ENCODE measurements at regions not wholly inside any gene's neighbourhood (a gene's known extent, or its start where the extent isn't known, plus 50 kb on each side); places are given as distances from the start of the nearest gene placed in this dataset.
"Not testable (repeated sequence)": the region's sequence is repeated elsewhere in the genome, so short reads cannot be mapped to it uniquely, and the experiment has no call there.

DNA sequence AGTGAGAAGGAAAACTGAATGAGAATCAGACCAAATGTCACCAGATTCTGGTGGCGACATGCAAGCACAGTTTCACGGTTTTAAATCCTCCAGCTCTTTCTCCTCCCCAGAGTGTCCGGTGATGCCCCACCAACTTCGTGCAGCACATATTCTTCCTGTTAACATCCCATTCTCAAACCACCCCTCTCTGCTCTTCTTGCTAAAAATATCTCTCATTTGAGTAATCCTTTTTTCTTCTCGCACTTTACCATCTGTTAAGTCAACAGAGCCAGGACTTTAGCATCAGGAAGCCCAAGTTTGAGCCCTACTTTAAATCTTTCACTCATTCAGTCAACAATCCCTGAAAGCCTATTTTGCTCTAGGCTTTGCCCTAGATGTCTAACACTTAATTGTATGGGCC is 68.2 kb upstream of the VGLL4 start:
- TF ChIP-seq, protein P1, sequence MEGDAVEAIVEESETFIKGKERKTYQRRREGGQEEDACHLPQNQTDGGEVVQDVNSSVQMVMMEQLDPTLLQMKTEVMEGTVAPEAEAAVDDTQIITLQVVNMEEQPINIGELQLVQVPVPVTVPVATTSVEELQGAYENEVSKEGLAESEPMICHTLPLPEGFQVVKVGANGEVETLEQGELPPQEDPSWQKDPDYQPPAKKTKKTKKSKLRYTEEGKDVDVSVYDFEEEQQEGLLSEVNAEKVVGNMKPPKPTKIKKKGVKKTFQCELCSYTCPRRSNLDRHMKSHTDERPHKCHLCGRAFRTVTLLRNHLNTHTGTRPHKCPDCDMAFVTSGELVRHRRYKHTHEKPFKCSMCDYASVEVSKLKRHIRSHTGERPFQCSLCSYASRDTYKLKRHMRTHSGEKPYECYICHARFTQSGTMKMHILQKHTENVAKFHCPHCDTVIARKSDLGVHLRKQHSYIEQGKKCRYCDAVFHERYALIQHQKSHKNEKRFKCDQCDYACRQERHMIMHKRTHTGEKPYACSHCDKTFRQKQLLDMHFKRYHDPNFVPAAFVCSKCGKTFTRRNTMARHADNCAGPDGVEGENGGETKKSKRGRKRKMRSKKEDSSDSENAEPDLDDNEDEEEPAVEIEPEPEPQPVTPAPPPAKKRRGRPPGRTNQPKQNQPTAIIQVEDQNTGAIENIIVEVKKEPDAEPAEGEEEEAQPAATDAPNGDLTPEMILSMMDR (IDR thresholded peaks at IDR 0.05; ENCODE audit: extremely low read depth, missing control alignments), result no peak
- no peak for DNase-seq (ENCODE audit: low spot score)

DNA sequence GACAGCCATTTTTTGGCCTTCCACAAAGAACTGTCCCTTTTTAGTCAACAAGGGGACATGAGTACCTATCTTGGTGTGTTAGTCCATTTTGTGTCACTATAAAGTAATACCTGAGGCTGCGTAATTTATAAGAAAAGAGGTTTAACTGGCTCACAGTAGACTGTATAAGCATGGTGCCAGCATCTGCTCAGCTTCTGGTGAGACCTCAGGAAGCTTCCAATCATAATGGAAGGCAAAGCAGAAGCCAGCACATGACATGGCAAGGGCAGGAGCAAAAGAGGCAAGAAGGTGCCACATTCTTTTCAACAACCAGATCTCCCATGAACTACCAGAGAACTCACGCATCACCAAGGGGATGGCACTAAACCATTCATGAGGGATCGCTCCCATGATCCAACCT is 66.1 kb upstream of the VGLL4 start:
- TF ChIP-seq, protein P1 (IDR thresholded peaks at IDR 0.05; ENCODE audit: extremely low read depth, missing control alignments), result no peak
- no peak for DNase-seq (ENCODE audit: low spot score)

DNA sequence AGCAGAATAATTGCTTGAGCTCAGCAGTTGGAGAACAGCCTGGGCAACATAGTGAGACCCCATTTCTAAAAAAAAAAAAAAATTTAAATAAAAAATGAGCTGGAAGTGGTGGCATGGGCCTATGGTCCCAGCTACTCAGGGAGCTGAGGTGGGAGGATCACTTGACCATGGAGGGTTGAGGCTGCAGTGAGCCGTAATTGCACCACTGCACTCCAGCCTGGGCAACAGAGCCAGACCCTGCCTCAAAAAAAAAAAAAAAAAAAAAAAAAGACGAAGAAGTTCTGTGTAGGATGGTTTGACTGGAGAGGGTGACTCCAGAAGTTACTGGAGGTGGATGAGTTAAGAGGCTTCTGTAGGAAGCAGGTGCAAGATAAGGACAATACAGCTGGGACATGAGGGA is 63.4 kb upstream of the VGLL4 start:
- DNase-seq (ENCODE audit: low spot score), result not testable (repeated sequence)

DNA sequence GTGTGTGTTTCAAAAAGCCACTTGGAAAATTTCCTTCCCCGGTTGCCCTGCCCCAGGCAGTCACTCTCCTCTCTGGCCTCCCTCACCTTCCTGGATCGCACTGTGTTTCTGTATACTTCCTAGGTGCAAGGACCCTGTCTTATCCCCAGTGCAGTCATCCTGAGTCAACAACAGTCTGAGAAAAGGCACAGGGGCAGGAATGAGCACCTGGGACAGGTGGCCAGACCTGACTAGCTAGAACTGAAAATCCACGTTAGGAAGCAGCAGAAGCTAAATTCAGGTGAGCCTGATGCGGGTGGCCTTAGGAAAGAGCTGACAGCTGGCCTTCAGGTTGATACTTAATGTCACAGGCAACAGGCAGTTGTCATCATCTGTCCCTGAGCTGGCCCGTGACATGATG is 62.9 kb upstream of the VGLL4 start:
- TF ChIP-seq, protein P1 (IDR thresholded peaks at IDR 0.05; ENCODE audit: extremely low read depth, missing control alignments), result no peak
- DNase-seq (ENCODE audit: low spot score), result no peak

DNA sequence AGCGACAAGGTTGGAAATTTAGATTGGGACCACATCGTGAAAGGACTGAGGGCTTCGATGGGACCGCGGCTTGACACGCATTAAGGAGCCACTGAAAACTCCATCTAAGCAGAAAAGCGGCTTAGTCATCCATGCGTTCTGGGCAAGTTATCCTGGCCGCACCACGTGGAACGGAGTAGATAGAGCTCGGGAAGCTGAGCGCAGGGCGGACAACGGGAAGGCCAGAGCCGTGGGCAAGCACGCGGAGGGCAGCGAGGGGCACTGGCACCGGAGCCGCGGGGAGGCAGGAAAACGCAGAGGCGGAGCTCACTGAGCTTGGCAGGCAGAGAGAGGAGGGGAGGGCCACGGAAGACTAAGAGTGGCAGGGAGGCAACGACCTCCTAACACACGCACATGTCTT is 61.3 kb upstream of the VGLL4 start:
- TF ChIP-seq, protein P1 (IDR thresholded peaks at IDR 0.05; ENCODE audit: extremely low read depth, missing control alignments), result no peak
- no peak for DNase-seq (ENCODE audit: low spot score)

DNA sequence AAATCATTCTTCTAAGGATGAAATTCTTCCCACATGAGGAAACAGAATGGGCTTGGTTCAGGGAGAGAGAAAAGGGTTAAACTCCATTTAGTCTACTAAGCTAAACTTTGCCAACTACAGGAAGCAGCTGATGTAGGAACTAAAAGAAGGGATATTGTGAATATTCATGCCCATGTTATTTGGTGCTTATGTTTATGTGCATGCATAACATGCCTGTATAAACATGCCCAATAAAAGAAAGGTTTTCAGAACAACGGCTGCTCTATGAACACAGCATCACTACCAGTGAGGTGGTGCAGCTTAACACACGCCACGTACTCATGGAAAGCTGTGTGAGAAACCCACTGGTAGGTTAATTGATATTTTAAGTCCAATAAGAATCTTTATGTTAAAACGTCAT is 59.4 kb upstream of the VGLL4 start:
- TF ChIP-seq, protein P1 (IDR thresholded peaks at IDR 0.05; ENCODE audit: extremely low read depth, missing control alignments), result no peak
- DNase-seq (ENCODE audit: low spot score), result no peak

DNA sequence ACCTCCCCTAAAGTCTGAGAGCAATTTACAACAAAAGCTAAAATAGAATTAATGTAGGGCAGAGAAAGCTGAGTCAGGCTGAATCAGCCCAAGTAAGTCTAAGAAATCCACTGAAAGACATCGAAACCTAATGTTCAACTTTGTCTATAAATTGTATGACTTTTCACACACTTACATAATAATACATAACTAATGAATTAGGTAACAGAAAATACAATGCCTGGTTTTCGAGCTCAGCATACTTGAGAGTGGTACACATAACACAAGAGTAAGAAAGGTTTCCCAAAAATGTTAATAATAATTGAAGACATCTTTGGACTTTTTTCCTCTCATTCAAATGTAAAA is 55.3 kb upstream of the VGLL4 start:
- DNase-seq (ENCODE audit: low spot score), result no peak
- TF ChIP-seq, protein P1 (IDR thresholded peaks at IDR 0.05; ENCODE audit: extremely low read depth, missing control alignments), result no peak

DNA sequence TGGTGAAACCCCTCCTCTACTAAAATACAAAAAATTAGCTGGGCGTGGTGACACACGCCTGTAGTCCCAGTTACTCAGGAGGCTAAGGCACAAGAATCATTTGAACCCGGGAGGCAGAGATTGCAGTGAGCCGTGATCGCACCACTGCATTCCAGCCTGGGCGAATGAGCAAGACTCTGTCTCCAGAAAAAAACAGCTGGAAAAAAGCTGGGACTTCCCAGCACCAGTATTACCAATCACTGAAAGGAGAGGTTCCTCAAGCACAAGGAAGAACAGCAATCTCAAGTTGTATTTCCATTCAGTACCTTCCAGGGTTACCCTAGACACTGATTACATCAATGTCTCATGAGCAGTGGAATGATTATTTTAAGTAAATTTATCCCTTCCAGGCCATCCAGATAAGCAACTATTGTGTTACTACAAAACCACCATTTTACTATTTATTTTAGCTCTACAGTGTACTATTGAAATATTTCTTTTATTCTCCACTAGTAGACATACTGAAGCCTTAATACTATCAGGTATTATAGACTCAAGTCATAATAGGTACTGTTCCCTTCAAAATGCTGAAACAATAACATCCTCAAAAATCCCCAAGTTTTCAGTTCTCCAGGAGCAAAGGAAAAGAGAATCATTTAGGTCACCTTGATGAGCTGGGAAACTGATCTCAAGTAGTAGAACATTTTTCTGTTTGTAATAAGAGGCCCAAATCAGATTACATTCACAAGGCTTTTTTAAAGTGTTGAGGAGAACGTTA is 54.8 kb upstream of the VGLL4 start:
- TF ChIP-seq, protein P1 (IDR thresholded peaks at IDR 0.05; ENCODE audit: extremely low read depth, missing control alignments), result no peak
- no peak for DNase-seq (ENCODE audit: low spot score)
